ENCODE measurements at regions not wholly inside any gene's neighbourhood (a gene's known extent, or its start where the extent isn't known, plus 50 kb on each side); places are given as distances from the start of the nearest gene placed in this dataset.

DNA sequence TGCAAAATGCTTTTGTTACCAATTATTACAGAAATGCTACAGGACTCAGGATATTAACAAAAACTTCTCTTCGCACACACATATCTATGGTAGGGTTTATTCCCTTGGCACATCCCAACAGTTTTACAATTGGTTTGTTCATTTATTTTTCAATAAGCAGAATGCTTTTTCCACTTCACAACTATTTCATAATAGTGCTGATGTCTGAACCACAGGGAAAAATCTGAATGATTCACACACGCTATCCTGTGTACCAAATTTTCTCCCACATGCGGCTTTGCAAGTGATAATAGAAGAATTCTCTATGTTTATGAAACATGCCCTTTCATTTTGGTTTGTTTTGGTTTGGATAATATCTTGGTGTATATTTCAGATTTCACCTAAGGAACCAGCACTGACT, 725.7 kb upstream of the TENM3 start:
- no peak for TF ChIP-seq POLR2A (IDR thresholded peaks at IDR 0.05)
- TF ChIP-seq, protein P1, sequence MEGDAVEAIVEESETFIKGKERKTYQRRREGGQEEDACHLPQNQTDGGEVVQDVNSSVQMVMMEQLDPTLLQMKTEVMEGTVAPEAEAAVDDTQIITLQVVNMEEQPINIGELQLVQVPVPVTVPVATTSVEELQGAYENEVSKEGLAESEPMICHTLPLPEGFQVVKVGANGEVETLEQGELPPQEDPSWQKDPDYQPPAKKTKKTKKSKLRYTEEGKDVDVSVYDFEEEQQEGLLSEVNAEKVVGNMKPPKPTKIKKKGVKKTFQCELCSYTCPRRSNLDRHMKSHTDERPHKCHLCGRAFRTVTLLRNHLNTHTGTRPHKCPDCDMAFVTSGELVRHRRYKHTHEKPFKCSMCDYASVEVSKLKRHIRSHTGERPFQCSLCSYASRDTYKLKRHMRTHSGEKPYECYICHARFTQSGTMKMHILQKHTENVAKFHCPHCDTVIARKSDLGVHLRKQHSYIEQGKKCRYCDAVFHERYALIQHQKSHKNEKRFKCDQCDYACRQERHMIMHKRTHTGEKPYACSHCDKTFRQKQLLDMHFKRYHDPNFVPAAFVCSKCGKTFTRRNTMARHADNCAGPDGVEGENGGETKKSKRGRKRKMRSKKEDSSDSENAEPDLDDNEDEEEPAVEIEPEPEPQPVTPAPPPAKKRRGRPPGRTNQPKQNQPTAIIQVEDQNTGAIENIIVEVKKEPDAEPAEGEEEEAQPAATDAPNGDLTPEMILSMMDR (IDR thresholded peaks at IDR 0.05), result no peak
